Natural killer cell (primary cell): ENCODE measurements at regions not wholly inside any gene's neighbourhood (a gene's known extent, or its start where the extent isn't known, plus 50 kb on each side); places are given as distances from the start of the nearest gene placed in this dataset.

Experiments used
- ATAC-seq, 3 donors: fragments of 150-1000 bp in 2 of 3; fragments of 200-7000 bp in 1 of 3; cut with Tn5 transposase; 1 replicate in 1 of 3; 2 replicates in 2 of 3; pipeline ENCODE4 v1.10.0; 2021; ENCODE audit warnings: mild to moderate bottlenecking in 2 of 3, moderate library complexity in 2 of 3
- DNase-seq, 2 donors: peaks; one replicate each; pipeline versions ENCODE4 v3.0.0 to v3.0.0-alpha.2; 2013 to 2021; ENCODE audit warnings: mixed read lengths in 1 of 2
- H3K27ac ChIP-seq: one replicate; pipeline ENCODE4 v1.5.1; 2013; ENCODE audit warnings: mild to moderate bottlenecking, low read length
- H3K27me3 ChIP-seq: one replicate; pipeline ENCODE4 v1.6.1; 2013; ENCODE audit warnings: low read length; ENCODE audit not compliant: control insufficient read depth, insufficient read depth
- H3K36me3 ChIP-seq: one replicate; pipeline ENCODE4 v1.6.1; 2013; ENCODE audit warnings: low read length; ENCODE audit not compliant: control insufficient read depth, insufficient read depth
- H3K4me1 ChIP-seq: one replicate; pipeline ENCODE4 v1.6.1; 2013; ENCODE audit warnings: low read length; ENCODE audit not compliant: control insufficient read depth, insufficient read depth
- H3K4me3 ChIP-seq: one replicate; pipeline ENCODE4 v1.5.1; 2013; ENCODE audit warnings: low read length
- H3K9me3 ChIP-seq: one replicate; pipeline ENCODE4 v1.6.1; 2013; ENCODE audit warnings: low read length; ENCODE audit not compliant: control insufficient read depth, insufficient read depth
- H3K27ac Mint-ChIP-seq, 2 donors: one replicate each; pipeline ENCODE4 v1.8.0; 2022; ENCODE audit warnings: mild to moderate bottlenecking in 2 of 2, mixed read lengths in 2 of 2, moderate library complexity in 1 of 2
- H3K27me3 Mint-ChIP-seq, 2 donors: one replicate each; pipeline ENCODE4 v1.8.0; 2022; ENCODE audit warnings: low read depth in 2 of 2, mixed read lengths in 2 of 2
- H3K36me3 Mint-ChIP-seq: one replicate; pipeline ENCODE4 v1.8.0; 2022; ENCODE audit warnings: mixed read lengths
- H3K4me1 Mint-ChIP-seq, 2 donors: one replicate each; pipeline ENCODE4 v1.8.0; 2022; ENCODE audit warnings: mixed read lengths in 2 of 2
- H3K4me3 Mint-ChIP-seq: one replicate; pipeline ENCODE4 v1.8.0; 2022; ENCODE audit warnings: mild to moderate bottlenecking, moderate library complexity, mixed read lengths
- H3K9me3 Mint-ChIP-seq, 2 donors: one replicate each; pipeline ENCODE4 v1.8.0; 2022; ENCODE audit warnings: mixed read lengths in 2 of 2
- WGBS: methylation state at CpG from one replicate; pipeline ENCODE4 v1.1.7; 2013; ENCODE audit warnings: missing lambda C conversion rate; ENCODE audit not compliant: insufficient coverage; 5-methylcytosine and 5-hydroxymethylcytosine counted together
- intact Hi-C: fragments of 100-400 bp; cut with micrococcal nuclease; formaldehyde crosslinking; loops from one replicate; pipeline ENCODE4 v1.14.2; 2022
- TF ChIP-seq, protein P1 (sequence below): fragments of 200-600 bp; IDR thresholded peaks from one replicate; pipeline ENCODE4 v1.8.0; 2022; ENCODE audit warnings: antibody characterized with exemption

DNA sequence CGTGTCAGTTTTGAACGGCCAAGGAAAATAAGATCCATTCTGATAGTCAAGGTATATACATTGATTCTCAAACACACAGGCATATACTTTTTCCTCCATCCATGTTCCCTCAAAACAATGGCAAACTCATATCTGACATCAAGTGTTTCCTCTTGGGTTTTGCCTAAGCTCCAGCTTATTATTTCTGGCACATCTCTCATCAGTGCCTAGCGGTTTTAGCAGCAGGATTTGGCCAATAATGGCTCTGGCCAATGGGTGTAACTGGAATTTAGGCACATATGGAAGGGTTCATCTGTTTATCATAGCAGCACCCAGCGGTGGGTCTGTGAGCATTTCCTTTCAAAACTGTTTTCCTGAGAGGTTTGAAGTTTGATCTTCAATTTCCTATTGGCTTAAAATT, 161.6 kb upstream of the TLL1 start:
- no peak overlapping the region for H3K4me3 ChIP-seq
- intact Hi-C loops, result no loop called here
- Mint-ChIP-seq H3K9me3 (peaks cover 6 to 7% of the 10 kb centered on the region in 2 donors), H3K36me3 (no peaks in the 10 kb centered on the region), H3K4me3 (no peak overlapping the region), H3K27ac (no peak overlapping the region), H3K4me1 (no peaks in the 10 kb centered on the region), H3K27me3 (no peaks in the 10 kb centered on the region)
- H3K4me1 ChIP-seq, result no peaks in the 10 kb centered on the region
- no peak overlapping the region for H3K27ac ChIP-seq
- ATAC-seq (no peak), DNase-seq (no peak)
- no peaks in the 10 kb centered on the region for H3K36me3 ChIP-seq
- H3K27me3 ChIP-seq, result no peaks in the 10 kb centered on the region
- H3K9me3 ChIP-seq, result no peaks in the 10 kb centered on the region
- WGBS, result 90% methylated on average over 4 of the region's 4 CpGs
- TF ChIP-seq, protein P1, sequence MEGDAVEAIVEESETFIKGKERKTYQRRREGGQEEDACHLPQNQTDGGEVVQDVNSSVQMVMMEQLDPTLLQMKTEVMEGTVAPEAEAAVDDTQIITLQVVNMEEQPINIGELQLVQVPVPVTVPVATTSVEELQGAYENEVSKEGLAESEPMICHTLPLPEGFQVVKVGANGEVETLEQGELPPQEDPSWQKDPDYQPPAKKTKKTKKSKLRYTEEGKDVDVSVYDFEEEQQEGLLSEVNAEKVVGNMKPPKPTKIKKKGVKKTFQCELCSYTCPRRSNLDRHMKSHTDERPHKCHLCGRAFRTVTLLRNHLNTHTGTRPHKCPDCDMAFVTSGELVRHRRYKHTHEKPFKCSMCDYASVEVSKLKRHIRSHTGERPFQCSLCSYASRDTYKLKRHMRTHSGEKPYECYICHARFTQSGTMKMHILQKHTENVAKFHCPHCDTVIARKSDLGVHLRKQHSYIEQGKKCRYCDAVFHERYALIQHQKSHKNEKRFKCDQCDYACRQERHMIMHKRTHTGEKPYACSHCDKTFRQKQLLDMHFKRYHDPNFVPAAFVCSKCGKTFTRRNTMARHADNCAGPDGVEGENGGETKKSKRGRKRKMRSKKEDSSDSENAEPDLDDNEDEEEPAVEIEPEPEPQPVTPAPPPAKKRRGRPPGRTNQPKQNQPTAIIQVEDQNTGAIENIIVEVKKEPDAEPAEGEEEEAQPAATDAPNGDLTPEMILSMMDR, result no peak

GRCh38 chr4:165711912-165712311, 161.1 kb upstream of the TLL1 start:
- Mint-ChIP-seq H3K4me1 (no peaks in the 10 kb centered on the region), H3K27me3 (no peaks in the 10 kb centered on the region), H3K36me3 (no peaks in the 10 kb centered on the region), H3K9me3 (peaks cover 6 to 7% of the 10 kb centered on the region in 2 donors), H3K4me3 (no peak overlapping the region), H3K27ac (no peak overlapping the region)
- 84% methylated on average over 2 of the region's 2 CpGs for WGBS
- DNase-seq (no peak), ATAC-seq (no peak)
- Histone ChIP-seq H3K4me1 (no peaks in the 10 kb centered on the region), H3K36me3 (no peaks in the 10 kb centered on the region), H3K4me3 (no peak overlapping the region), H3K27ac (no peak overlapping the region), H3K27me3 (no peaks in the 10 kb centered on the region), H3K9me3 (no peaks in the 10 kb centered on the region)
- intact Hi-C loops, result no loop called here
- TF ChIP-seq, protein P1, result no peak

DNA sequence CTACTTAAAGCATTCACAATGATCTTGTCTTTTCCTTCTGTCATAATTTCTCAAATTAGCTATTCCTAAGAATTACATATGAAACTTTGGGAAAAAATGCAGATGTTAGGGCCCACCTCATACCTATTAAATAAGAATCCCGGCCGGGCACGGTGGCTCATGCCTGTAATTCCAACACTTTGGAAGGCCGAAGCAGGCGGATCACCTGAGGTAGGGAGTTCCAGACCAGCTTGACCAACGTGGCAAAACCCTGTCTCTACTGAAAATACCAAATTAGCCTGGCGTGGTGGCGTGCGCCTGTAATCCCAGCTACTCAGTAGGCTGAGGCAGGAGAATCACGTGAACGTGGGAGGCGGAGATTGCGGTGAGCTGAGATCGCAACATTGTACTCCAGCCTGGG, 158.4 kb upstream of the TLL1 start:
- Histone ChIP-seq H3K27me3 (no peaks in the 10 kb centered on the region), H3K27ac (no peak overlapping the region), H3K4me1 (no peaks in the 10 kb centered on the region), H3K9me3 (no peaks in the 10 kb centered on the region), H3K36me3 (no peaks in the 10 kb centered on the region), H3K4me3 (no peak overlapping the region)
- TF ChIP-seq, protein P1, result no peak
- intact Hi-C loops, result no loop called here
- no peak overlapping the region for H3K27ac Mint-ChIP-seq
- no peaks in the 10 kb centered on the region for H3K36me3 Mint-ChIP-seq
- H3K4me1 Mint-ChIP-seq, result no peaks in the 10 kb centered on the region
- ATAC-seq (no peak), DNase-seq (no peak)
- H3K4me3 Mint-ChIP-seq, result no peak overlapping the region
- 97% methylated on average over 14 of the region's 14 CpGs for WGBS
- no peaks in the 10 kb centered on the region for H3K27me3 Mint-ChIP-seq
- peaks cover 7 to 9% of the 10 kb centered on the region in 2 donors for H3K9me3 Mint-ChIP-seq

- Mint-ChIP-seq H3K27me3 (no peaks in the 10 kb centered on the region), H3K27ac (no peak overlapping the region), H3K4me3 (no peak overlapping the region), H3K36me3 (no peaks in the 10 kb centered on the region), H3K4me1 (no peaks in the 10 kb centered on the region), H3K9me3 (peaks cover 6 to 9% of the 10 kb centered on the region in 2 donors)
- H3K27me3 ChIP-seq, result no peaks in the 10 kb centered on the region
- DNase-seq (no peak), ATAC-seq (no peak)
- no peak overlapping the region for H3K27ac ChIP-seq
- no peaks in the 10 kb centered on the region for H3K9me3 ChIP-seq
- no peaks in the 10 kb centered on the region for H3K36me3 ChIP-seq
- TF ChIP-seq, protein P1, result no peak
- 100% methylated on average over 1 of the region's 1 CpG for WGBS
- intact Hi-C loops, result no loop called here
- H3K4me1 ChIP-seq, result no peaks in the 10 kb centered on the region
- no peak overlapping the region for H3K4me3 ChIP-seq
Observed at GRCh38 chr4:165715211-165715610, 157.8 kb upstream of the TLL1 start.
